ENCODE measurements at regions not wholly inside any gene's neighbourhood (a gene's known extent, or its start where the extent isn't known, plus 50 kb on each side); places are given as distances from the start of the nearest gene placed in this dataset.

GRCh38 chr2:234243871-234244565 is 193.5 kb downstream of the SPP2 start (continued):
- no peak for TF ChIP-seq LRRFIP1 (CRISPR knock-in tag; conservative IDR thresholded peaks at IDR 0.05)
- TF ChIP-seq SNAPC4 (CRISPR knock-in tag; IDR thresholded peaks at IDR 0.05): no peak
- no peak for TF ChIP-seq KDM4B (CRISPR knock-in tag; IDR thresholded peaks at IDR 0.05)

- in situ Hi-C loops (cut with HindIII; ENCODE audit: extremely low pct_ligation_motif_present, low pct_unique_long_range_greater_than_20kb): no loop called here
- no peak overlapping the region for H3K4me2 ChIP-seq (ENCODE audit: low read depth, low read length)
- ATAC-seq (no peak), DNase-seq (ENCODE audit: low spot score) (no peak), FAIRE-seq (no peak)
- H3K9me3 ChIP-seq (ENCODE audit: low read length): 0 out of 2 replicates have a peak, but pooled peaks cover 5% of the 10 kb centered on the region
- H3K4me1 ChIP-seq (ENCODE audit: insufficient read depth, low read length): no peaks in the 10 kb centered on the region
- ChIA-PET POLR2A (no interaction called here), CTCF (ENCODE audit: low intra/inter-chr PET ratio, low total read pairs) (no interaction called here)
- H4K20me1 ChIP-seq (ENCODE audit: insufficient read depth, low read length): no peaks in the 10 kb centered on the region
- BruUV-seq (replicated peaks): no TSS peak
- no peak overlapping the region for H3K27ac ChIP-seq (ENCODE audit: extremely low read length, insufficient read depth, low read length)
- H3K9ac ChIP-seq (ENCODE audit: insufficient read depth, low read depth, low read length): no peak overlapping the region
- H3K36me3 ChIP-seq (replicated peaks in 1 of 2; ENCODE audit: control insufficient read depth in 1 of 2, insufficient read depth in 2 of 2, low read length in 2 of 2): no peaks in the 10 kb centered on the region
- H3K79me2 ChIP-seq (ENCODE audit: insufficient read depth, low read length): no peaks in the 10 kb centered on the region
- intact Hi-C loops (cut with micrococcal nuclease; ENCODE audit: unreplicated experiment): no loop called here
- WGBS (ENCODE audit: low lambda C conversion rate): 10% methylated on average over 3 of the region's 3 CpGs
- no peak overlapping the region for H3K4me3 ChIP-seq (replicated peaks in 1 of 3; ENCODE audit: insufficient read depth in 1 of 3, low read depth in 2 of 3, low read length in 3 of 3)
- H2AFZ ChIP-seq (ENCODE audit: low read length): no peak overlapping the region
- no peaks in the 10 kb centered on the region for H3K27me3 ChIP-seq (ENCODE audit: control insufficient read depth in 1 of 2, insufficient read depth in 2 of 2, low read length in 2 of 2)
- no peak for TF ChIP-seq POLR2AphosphoS2 (IDR thresholded peaks at IDR 0.05; ENCODE audit: low read depth, low read length)
- TF ChIP-seq SP140L (CRISPR knock-in tag; IDR thresholded peaks at IDR 0.05; ENCODE audit: borderline replicate concordance): no peak
- no peak for TF ChIP-seq HMGXB3 (CRISPR knock-in tag; IDR thresholded peaks at IDR 0.05; ENCODE audit: borderline replicate concordance)
- no peak for TF ChIP-seq KMT2B (CRISPR knock-in tag; IDR thresholded peaks at IDR 0.05)
- TF ChIP-seq PCBP1 (IDR thresholded peaks at IDR 0.05; ENCODE audit: borderline replicate concordance, low read depth, low read length): no peak
These were observed 191.9 kb downstream of the SPP2 start for GRCh38 chr2:234242459-234242836.

Data from HepG2 (cell line).